Tibial nerve (tissue), 4 donors: ENCODE measurements at regions not wholly inside any gene's neighbourhood (a gene's known extent, or its start where the extent isn't known, plus 50 kb on each side); places are given as distances from the start of the nearest gene placed in this dataset.

Experiments used
- EP300 ChIP-seq, 2 donors: sonication (generic); formaldehyde crosslinking; IDR thresholded peaks; one replicate each; pipeline ENCODE4 v1.6.1; 2017; ENCODE audit warnings: antibody characterized with exemption in 2 of 2, mild to moderate bottlenecking in 1 of 2
- POLR2A ChIP-seq, 2 donors: fragments of 450-650 bp; IDR thresholded peaks; one replicate each; pipeline ENCODE4 v1.6.1; 2017; ENCODE audit warnings: antibody characterized with exemption in 2 of 2, mild to moderate bottlenecking in 2 of 2, moderate library complexity in 2 of 2
- TF ChIP-seq, protein P1 (sequence below), 5 experiments: fragments of 200-600 bp in 3 of 5; fragments of 450-650 bp in 2 of 5; sonication (generic) in 3 of 5; IDR thresholded peaks; one replicate each; pipeline ENCODE4 v1.5.1; 2016 to 2019; ENCODE audit warnings: antibody characterized with exemption in 5 of 5, mild to moderate bottlenecking in 3 of 5, moderate library complexity in 2 of 5

DNA sequence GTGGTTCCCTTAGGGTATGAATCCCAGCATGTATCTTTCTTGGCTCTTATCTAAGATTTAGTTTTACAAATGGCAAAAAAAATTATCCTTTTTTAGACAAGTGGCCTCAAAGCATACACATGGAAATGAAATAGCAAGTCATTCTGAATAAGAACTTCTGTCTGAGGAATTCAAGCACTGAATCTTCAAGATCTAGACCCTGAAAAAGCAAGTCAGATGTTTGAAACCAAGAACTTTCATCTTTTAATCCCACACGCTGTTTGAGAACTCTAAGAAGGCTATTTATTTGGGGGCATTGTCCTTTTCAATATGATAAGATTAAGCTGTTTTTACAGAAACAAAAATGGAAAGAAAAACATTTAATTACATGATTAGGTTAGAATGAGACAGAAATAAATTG, 549.2 kb upstream of the CYLC2 start:
- TF ChIP-seq, protein P1, sequence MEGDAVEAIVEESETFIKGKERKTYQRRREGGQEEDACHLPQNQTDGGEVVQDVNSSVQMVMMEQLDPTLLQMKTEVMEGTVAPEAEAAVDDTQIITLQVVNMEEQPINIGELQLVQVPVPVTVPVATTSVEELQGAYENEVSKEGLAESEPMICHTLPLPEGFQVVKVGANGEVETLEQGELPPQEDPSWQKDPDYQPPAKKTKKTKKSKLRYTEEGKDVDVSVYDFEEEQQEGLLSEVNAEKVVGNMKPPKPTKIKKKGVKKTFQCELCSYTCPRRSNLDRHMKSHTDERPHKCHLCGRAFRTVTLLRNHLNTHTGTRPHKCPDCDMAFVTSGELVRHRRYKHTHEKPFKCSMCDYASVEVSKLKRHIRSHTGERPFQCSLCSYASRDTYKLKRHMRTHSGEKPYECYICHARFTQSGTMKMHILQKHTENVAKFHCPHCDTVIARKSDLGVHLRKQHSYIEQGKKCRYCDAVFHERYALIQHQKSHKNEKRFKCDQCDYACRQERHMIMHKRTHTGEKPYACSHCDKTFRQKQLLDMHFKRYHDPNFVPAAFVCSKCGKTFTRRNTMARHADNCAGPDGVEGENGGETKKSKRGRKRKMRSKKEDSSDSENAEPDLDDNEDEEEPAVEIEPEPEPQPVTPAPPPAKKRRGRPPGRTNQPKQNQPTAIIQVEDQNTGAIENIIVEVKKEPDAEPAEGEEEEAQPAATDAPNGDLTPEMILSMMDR (IDR thresholded peaks at IDR 0.05) = no peak
- TF ChIP-seq EP300 (IDR thresholded peaks at IDR 0.05) = no peak
- no peak for TF ChIP-seq POLR2A (IDR thresholded peaks at IDR 0.05)
